HG02798 (cell line): ENCODE measurements at regions not wholly inside any gene's neighbourhood (a gene's known extent, or its start where the extent isn't known, plus 50 kb on each side); places are given as distances from the start of the nearest gene placed in this dataset.

Experiments used
- ATAC-seq: cut with Tn5 transposase; IDR thresholded peaks from one replicate; pipeline ENCODE4 v1.9.1; 2021; ENCODE audit warnings: mild to moderate bottlenecking; ENCODE audit not compliant: unreplicated experiment, poor library complexity

DNA sequence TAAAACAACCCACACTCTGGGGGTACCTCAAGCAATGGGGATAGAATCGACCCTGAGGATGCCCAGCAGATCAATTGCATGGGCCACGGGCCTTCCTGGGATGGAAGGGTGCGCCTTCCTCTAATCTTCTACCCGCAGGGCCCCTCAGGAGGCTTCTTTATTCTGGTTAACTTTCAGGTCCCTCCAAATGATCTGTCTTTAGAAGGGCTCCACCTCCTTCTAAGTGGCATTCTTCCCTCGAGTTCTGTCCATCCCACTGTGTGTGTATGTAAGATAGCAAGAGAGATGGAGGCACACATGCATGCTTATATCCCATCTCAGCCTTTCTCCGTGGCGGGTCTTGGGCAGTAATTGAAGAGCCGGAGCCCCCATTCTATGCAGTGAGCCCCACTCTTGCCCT, 125.7 kb downstream of the MRM1 start:
- no peak for ATAC-seq

DNA sequence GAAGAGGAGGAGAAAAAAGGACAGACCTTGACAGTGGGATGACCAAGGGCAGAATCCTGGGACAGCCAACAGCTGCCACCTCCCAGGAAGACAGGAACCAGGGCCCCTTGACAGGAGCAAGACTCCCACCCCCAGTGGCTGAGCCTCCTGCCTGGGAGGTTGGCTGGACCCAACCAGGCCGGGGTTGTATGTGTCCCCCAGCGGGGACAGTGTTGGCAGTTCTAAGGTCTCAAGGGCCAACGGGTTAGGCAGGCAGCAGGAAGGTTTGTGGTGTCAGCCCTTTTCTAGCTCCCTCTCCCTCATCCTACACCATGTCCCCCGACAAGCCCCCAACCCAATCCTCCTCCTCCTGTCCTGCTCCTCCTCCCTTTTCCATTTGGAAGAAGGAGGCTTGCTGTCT, 126.2 kb downstream of the MRM1 start:
- no peak for ATAC-seq

DNA sequence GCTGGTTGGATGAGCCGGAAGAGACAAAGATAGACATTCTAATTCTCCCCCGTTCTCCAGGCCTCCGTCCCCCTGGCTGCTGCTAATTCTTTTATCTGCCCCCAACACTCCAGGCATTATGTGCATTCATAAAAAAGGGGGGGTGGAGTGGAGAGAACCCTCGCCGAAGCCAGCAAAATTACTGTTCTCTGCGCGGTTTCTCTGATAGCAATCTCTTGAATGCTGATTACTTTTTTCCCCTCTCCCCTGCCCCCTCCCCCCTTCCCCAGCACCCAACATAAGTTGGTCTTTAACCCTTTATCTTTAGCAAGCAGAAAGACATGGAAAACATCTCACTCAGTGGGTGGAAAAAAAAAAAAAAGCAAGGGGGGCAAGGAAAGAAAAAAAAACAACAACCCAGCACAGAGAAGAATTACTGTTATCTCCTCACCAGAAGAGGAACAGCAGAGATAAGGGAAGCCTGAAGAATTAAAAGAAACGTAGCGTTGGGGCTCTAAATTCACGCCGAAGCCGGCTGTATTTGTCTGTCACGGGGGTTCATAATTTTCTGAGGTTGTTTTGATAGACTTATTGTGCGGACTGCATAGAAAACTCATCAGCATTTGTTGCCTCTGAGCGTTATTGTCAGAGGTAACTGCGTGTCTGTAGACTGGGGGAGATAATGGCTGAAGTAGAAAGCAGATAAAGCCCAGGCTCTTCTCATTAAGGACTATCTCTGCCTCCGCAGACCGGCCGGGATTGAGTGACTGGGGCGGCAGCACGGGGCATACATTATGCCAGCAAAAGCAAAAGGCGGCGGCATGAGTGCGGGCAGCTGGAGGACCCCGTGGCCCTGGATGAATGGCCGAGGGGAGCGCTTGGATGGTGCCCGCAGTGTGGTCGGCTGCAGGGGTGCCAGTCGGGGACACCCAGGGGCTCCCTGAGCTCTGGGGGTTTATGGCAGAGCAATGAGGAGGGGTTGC, 126.9 kb downstream of the MRM1 start:
- ATAC-seq, result no peak

- no peak for ATAC-seq
Observed at GRCh38 chr17:36730095-36730808, 128.9 kb downstream of the MRM1 start.

DNA sequence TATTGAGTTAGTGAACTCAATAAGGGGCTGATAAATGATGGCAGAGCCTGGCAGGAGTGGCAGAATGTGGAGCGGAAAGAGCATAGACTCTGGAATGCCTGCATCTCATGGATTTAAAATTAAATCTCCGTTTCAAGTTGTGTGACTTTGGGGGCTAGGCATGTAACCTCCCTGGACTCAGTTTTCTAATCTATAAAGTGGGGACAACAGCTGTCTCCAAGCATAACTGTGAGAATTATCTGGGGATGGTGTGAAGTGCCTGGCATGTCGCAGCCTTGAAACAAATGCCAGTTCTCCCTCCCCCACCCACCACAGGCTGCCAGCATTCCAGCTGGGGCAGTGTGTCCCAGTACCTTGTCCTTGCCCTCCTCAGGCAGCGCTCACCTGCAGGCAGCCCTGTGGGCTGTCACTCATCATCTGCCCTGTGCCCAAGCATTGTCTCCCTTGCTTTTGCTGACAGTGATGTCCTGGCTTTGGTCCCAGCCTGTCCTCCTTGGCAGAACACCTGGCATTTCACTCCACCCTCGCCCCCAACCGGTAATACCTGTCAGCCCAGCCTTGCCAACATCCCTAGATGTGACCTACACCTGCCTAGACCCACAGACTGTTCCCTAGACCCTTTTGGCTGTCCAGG, 129.6 kb downstream of the MRM1 start:
- no peak for ATAC-seq

DNA sequence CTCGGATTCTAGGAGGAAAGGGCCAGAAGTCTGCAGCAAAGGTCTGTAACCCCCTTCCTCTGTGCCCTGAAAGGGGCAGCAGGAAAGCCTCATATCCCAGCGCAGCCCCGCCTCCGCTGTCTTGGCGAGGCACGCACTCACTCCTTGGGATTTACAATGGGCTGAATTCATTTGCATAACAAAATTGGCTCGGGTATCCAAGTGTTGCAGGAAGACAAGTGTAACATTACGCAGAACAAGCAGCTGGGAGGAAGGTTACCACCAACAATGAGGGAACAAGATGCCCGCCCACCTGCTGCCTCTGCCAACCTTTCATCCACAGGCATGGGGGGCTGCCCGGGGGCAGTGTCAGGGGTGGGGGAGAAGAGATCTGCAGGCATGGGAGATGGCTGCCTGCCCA, 130.4 kb downstream of the MRM1 start:
- no peak for ATAC-seq

- no peak for ATAC-seq
Observed at GRCh38 chr17:36732351-36732750, 131.0 kb downstream of the MRM1 start.

DNA sequence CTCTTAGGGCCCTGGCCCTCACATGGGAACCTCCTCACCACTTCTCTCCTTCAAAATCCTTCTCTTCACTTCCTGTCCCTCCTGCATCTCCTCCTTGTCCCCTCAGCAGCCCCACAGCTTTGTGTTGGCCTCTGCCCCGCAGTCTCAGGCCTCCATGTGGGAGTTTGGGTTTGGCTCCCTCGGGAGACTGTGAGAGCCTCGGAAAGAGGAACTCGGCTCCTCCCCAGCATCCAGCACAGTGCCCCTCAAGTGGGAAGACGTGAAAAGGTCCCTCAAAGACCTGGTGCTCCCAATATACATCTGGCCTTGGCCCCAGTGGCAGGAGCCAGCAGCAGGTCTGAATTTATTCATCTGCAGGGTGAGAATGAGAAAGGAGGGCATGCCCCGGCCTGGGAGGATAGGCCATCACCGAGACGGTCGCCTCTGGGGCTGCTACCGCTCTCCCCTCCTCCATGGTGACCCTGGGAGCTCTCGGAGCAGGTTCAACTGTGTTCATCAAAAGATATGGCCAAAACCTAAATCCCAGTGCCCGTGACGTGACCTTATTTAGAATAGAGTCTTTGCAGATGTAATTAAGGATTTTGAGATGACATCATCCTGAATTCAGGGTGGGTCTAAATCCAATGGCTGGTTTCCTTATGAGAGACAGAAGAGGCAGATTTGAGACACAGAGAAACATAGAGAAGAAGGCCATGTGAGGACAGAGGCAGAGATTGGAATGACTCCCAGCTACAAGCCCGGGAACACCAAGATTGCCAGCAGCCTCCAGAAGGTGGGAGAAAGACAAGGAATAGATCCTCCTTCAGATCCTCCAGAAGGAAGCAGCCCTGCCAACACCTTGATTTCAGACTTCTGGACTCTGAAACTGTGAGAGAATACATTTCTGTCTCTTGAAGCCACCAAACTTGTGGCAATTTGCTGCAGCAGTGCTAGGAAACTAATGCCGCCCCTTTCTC, 135.1 kb downstream of the MRM1 start:
- no peak for ATAC-seq

DNA sequence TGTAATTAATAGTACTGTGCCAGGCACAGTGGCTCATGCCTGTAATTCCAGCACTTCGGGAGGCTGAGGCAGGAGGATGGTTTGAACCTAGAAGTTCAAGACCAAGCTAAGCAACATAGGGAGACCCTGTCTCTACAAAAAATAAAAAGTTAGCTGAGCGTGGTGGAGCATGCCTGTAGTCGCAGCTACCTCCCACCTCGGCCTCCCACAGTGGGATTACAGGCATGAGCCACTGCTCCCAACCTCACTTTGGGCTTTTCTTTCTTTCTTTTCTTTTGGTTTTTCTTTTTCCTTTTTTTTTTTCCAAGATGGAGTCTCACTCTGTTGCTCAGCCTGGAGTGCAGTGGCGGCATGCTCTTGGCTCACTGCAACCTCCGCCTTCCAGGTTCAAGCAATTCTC, 137.8 kb downstream of the MRM1 start:
- ATAC-seq, result no peak

DNA sequence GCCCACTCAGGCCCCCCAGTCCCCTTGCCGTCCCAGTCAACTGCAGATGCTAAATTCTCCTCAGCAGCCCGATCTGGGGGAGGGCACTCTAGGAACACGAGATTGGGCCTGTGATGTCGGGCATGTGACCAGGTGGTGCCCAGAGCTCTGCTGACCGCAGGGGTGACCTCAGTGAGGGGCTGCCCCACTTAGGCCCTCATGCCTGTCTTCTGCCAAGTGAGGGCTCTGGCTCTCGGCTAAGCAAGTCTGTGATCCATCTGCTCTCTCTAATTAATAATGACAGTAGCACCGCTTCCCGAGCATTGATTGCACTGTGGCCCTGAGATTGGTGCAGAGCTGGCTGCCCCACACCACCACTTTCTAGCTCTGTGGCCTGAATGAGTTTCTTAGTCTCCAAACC, 138.8 kb downstream of the MRM1 start:
- no peak for ATAC-seq

DNA sequence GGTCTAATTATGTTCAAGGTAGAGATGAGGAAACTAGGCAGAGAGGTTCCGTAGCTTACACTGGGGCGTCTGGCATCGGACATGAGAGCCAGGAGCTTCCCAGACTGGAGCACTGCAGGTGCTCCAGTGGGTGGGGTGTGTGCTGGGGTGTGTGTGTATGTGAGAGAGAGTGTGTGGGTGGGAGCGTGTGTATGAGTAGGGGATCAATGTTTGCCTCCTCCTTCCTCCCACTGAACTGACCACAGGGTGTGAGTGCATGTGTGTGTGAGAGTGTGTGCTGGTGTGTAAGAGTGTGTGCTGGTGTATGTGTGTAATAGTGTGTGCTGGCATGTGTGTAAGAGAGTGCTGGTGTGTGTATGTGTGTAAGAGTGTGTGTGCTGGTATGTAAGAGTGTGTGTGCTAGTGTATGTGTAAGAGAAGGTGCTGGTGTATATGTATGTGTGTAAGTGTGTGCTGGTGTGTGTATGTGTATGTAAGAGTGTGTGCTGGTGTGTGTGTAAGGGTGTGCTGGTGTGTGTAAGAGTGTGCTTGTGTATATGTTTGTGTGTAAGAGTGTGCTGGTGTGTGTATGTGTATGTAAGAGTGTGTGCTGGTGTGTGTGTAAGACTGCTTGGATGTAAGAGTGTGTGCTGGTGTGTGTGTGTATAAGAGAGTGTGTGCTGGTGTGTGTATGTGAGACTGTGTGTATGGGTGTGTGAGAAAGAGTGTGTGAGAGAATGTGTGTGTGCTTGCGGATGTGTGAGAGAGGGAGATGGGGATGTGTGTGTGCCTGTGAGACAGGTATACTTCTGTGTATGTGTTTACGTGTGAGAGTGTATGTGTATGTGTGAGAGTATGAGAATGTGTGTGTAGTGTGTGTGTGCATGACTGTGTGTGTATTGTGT, 139.9 kb downstream of the MRM1 start:
- no peak for ATAC-seq

DNA sequence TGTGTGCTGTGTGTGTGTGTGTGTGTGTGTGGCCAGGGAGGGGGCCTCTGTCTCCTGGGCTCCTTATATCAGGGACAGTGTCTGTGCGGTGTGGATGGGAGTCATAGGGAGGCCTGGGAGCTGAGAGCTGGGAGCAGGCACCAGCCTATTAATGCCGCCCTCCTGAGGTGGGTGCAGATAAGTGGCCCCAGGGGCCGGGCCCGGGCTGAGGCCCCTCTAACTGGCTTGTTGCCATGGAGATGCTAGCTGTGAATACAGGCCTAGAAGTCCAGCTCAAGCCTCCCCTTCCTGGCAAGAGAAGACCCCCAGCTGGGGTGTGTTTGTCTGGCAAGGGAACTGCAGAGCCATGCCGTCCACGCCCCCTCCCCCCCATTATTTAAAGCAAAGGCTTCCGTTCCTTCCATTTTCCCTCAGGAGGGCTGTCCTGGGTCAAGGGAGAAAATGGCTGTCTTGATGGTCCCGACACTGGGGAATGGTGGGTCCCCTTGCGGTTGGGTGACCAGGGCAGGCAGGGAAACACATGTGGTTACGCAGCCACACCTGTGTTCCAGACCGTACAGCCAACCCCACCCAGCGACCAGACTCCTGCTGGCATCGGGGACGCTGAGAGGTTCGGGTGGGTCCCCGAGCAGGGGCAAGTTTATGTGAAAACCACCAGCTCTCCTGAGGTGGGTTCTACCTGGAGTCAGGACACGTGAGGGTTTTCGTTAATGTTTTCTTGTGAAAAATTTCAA, 141.1 kb downstream of the MRM1 start:
- no peak for ATAC-seq

- ATAC-seq, result no peak
Observed at GRCh38 chr17:36743130-36743529, 141.7 kb downstream of the MRM1 start.

DNA sequence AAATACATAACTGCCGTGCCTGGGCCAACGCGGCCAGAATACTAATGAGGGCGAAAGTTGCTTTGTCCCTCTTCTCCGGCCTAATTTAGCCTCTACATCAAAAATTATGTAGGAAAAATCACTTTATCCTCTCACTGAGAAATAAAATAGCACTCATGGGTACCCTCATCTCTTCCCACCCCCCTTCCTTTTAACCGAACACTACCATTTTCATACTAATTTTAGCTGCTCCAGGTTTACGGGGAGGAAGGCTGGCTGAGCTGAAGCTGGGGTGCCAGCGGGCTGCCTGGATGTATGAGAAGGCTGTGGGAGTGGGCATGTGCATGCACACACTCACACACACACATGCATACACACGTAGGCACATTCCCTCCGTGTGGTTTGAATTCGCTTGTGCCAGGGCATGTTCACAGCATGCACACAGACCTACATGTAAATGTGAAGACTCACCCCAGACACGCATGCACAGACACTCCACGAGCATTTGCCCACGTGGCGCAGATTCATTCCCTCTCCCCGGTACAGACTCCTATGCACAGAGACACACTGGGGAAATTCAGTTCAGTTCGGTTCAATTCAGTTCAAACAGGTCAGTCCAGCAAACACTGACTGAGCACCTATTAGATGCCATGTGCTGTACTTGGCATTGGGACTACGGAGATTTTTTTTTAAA, 145.1 kb downstream of the MRM1 start:
- no peak for ATAC-seq

DNA sequence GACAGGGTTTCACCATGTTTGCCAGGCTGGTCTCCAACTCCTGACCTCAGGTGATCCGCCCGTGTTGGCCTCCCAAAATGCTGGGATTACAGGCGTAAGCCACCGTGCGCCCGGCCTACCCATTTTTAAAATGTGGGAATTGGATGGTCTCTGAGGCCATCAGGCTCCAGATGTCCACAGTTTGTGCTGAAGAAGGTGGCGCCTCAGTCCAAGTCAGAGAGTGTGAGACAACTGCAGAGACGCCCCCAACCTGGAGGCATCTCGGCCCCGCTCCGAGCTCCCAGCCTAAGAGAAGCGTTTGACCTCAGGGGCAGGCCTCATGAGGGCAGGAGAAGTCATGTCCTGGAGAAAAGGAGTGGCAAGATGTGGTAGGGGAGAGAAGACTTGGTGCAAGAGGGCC, 146.5 kb downstream of the MRM1 start:
- no peak for ATAC-seq

GRCh38 chr17:36748272-36748671, 146.9 kb downstream of the MRM1 start:
- ATAC-seq, result no peak

DNA sequence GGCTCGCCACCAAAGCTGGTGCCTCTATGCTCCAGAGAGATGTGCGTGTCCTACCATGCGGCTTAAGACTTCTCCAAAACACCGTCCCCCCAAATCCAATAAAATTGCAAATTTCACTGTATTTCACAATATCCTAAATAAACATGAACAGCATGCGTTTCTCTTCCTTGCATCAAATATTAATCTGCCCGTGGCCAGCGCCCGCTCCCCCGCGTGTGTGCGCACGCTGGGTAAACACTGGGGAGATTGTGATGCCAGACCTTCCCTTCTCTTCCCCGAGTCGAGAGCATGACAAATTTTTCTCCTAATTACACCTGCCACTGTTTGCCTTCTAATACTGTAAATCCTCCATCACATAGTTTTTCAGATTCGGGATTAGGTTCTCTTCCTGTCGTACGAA, 148.1 kb downstream of the MRM1 start:
- no peak for ATAC-seq

- no peak for ATAC-seq
Observed at GRCh38 chr17:36750316-36750885, 149.0 kb downstream of the MRM1 start.
